ENCODE measurements at regions not wholly inside any gene's neighbourhood (a gene's known extent, or its start where the extent isn't known, plus 50 kb on each side); places are given as distances from the start of the nearest gene placed in this dataset.

DNA sequence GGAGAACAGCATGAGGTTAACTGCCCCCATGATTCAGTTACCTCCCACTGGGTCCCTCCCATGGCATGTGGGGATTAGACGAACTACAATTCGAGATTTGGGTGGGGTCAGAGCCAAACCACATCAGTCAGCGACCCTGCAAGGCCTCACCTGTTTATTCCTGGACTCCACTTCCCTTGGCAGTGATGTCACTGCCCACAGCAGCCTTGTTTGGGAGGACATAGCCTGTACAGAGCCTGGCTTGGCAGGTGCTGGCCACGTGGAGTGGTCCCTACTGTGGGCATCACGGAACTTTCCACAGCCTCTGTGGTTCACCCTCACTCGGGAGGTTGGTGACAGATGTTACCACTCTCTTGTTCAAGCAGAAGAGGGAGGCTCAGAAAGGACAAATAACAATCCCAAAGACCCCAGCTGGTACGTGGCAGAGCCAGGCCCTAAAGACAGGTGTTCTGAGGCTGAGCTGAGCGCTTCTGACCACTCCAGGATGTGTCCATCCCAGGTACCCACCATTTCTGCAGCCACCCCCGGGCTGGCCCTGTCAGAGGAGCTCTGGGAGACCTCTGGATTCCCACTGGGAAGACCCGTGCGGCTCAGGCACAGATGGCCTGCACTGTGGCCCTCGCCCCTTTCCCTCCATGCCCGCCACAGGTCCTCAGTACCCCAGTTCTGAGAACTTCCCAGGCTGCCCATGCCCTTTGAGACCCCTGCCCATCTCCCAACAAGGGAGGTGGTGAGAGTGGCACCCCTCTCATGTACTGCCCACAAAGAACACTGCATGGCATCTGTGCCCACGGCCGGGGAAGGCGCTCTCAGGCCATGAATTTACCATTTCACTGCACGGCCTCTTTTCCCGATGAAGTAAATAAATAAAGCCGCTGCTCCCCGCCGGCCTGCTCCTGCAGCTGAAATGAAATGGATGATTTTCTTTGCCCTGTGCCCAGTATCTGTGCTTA, 605.8 kb downstream of the TBC1D22A start:
- ChIA-PET CTCF (no interaction called here), POLR2A (no interaction called here)
- Histone ChIP-seq H3K27ac (ENCODE audit: low read length) (no peak overlapping the region), H3K36me3 (ENCODE audit: control insufficient read depth in 2 of 2, extremely low read depth in 1 of 2, insufficient read depth in 1 of 2, low read length in 1 of 2) (no peaks in the 10 kb centered on the region), H3K4me3 (ENCODE audit: control insufficient read depth in 1 of 2, extremely low read depth in 1 of 2, low read length in 1 of 2) (no peak overlapping the region), H3K4me1 (ENCODE audit: control insufficient read depth in 1 of 2, extremely low read depth in 1 of 2, insufficient read depth in 2 of 2, low read length in 2 of 2) (no peaks in the 10 kb centered on the region), H3K9me3 (no peaks in the 10 kb centered on the region), H3K27me3 (replicated peaks in 1 of 2; ENCODE audit: control insufficient read depth in 2 of 2, extremely low read depth in 1 of 2, insufficient read depth in 2 of 2, low read length in 1 of 2) (peaks cover 0 to 42% of the 10 kb centered on the region in 2 experiments)
- Mint-ChIP-seq H3K4me1 (no peaks in the 10 kb centered on the region), H3K9me3 (peaks cover 9 to 10% (median 9%) of the 10 kb centered on the region in 3 donors), H3K36me3 (no peaks in the 10 kb centered on the region), H3K27me3 (peaks cover 16 to 22% of the 10 kb centered on the region in 2 donors), H3K27ac (no peak overlapping the region), H3K4me3 (no peak overlapping the region)
- 76% methylated on average over 18 of the region's 21 CpGs for WGBS (ENCODE audit: insufficient coverage)
- peak in 1 of 35 experiments; percentile 14 for DNase-seq
- ATAC-seq (replicated peaks in 1 of 4): no peak

DNA sequence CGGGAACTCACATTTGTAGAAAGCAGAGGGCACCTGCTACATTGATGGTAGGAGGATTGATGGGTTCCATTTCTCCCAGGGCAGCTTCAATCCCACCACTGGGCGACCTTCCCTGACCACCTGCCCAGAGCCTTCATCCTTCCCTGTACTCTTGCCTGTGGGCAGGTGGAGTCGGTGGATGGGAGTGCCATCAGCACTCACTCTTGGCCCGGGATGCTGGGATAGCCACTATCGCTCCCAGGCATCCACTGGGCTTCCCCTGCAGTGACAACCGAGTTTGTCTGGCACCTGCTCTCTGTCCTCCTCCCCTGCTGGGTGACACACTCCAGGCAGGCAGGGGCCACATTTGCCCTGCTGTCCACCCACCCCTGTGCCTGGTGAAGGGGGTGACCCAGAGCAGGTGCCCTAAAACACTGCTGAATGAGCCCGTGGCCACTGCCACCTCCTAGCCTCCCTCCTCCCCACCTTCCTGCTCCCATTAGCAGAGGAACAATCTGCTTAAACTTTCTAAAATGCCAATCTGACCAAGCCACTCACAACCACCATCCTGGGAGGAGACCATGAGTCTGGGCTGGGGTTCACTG, 604.7 kb downstream of the TBC1D22A start:
- Histone ChIP-seq H3K4me1 (ENCODE audit: control insufficient read depth in 1 of 2, extremely low read depth in 1 of 2, insufficient read depth in 2 of 2, low read length in 2 of 2) (no peaks in the 10 kb centered on the region), H3K36me3 (ENCODE audit: control insufficient read depth in 2 of 2, extremely low read depth in 1 of 2, insufficient read depth in 1 of 2, low read length in 1 of 2) (no peaks in the 10 kb centered on the region), H3K27ac (ENCODE audit: low read length) (no peak overlapping the region), H3K4me3 (ENCODE audit: control insufficient read depth in 1 of 2, extremely low read depth in 1 of 2, low read length in 1 of 2) (no peak overlapping the region), H3K27me3 (replicated peaks in 1 of 2; ENCODE audit: control insufficient read depth in 2 of 2, extremely low read depth in 1 of 2, insufficient read depth in 2 of 2, low read length in 1 of 2) (peaks cover 0 to 39% of the 10 kb centered on the region in 2 experiments), H3K9me3 (no peaks in the 10 kb centered on the region)
- ATAC-seq (replicated peaks in 1 of 4): no peak
- ChIA-PET POLR2A (no interaction called here), CTCF (no interaction called here)
- Mint-ChIP-seq H3K4me1 (no peaks in the 10 kb centered on the region), H3K36me3 (no peaks in the 10 kb centered on the region), H3K4me3 (no peak overlapping the region), H3K27me3 (peaks cover 11 to 22% of the 10 kb centered on the region in 2 donors), H3K9me3 (peaks cover 9 to 15% (median 10%) of the 10 kb centered on the region in 3 donors), H3K27ac (no peak overlapping the region)
- peak in 1 of 35 experiments; percentile 13 for DNase-seq
- 63% methylated on average over 4 of the region's 7 CpGs for WGBS (ENCODE audit: insufficient coverage)

DNA sequence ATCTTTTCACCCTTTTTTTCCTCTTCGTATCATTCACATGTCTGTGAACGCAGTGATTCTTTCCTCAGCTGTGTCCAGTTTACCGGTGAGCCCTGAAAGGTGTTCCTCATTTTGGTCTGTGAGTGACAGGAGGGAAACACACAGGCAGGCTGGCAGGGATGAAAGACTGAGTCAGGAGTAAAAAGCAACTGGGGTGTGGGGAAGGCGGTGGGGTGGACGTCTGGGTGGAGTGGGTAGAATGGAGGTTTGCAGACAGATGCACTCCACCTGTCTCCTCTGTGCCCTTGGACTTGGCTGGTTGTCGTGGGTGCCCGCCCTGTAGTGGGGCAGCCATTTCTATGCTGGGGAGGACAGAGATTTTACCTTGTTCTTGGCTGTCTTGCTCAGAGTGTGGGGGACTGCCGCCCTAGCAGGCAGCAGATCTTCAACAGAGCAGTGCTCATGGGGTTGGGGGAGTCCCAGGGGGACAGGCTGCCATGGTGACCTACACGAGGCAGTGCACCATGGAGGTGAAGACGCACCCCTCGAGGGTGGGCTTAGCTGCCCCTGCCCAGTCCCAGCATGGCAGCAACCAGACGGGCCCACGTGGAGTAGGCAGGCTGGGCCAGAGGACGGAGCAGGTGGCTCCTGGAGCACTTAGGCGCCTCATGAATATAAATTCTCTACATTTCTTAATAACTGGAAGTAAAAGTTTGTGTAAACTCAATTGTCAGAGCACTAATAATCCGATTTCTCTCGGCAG, 603.7 kb downstream of the TBC1D22A start:
- H3K27me3 Mint-ChIP-seq: peaks cover 11 to 19% of the 10 kb centered on the region in 2 donors
- CTCF ChIA-PET: no interaction called here
- Histone ChIP-seq H3K4me1 (ENCODE audit: control insufficient read depth in 1 of 2, extremely low read depth in 1 of 2, insufficient read depth in 2 of 2, low read length in 2 of 2) (no peaks in the 10 kb centered on the region), H3K9me3 (no peaks in the 10 kb centered on the region), H3K4me3 (ENCODE audit: control insufficient read depth in 1 of 2, extremely low read depth in 1 of 2, low read length in 1 of 2) (no peak overlapping the region), H3K27ac (ENCODE audit: low read length) (no peak overlapping the region), H3K36me3 (ENCODE audit: control insufficient read depth in 2 of 2, extremely low read depth in 1 of 2, insufficient read depth in 1 of 2, low read length in 1 of 2) (no peaks in the 10 kb centered on the region), H3K27me3 (replicated peaks in 1 of 2; ENCODE audit: control insufficient read depth in 2 of 2, extremely low read depth in 1 of 2, insufficient read depth in 2 of 2, low read length in 1 of 2) (peaks cover 0 to 29% of the 10 kb centered on the region in 2 experiments)
- 53% methylated on average over 8 of the region's 17 CpGs for WGBS (ENCODE audit: insufficient coverage)
- H3K4me3 Mint-ChIP-seq: no peak overlapping the region
- ATAC-seq (replicated peaks in 1 of 4) (no peak), DNase-seq (peak in 1 of 35 experiments; percentile 14)
- H3K27ac Mint-ChIP-seq: no peak overlapping the region
- H3K9me3 Mint-ChIP-seq: peaks cover 9 to 21% (median 10%) of the 10 kb centered on the region in 3 donors
- no peaks in the 10 kb centered on the region for H3K4me1 Mint-ChIP-seq
- H3K36me3 Mint-ChIP-seq: no peaks in the 10 kb centered on the region
- POLR2A ChIA-PET: no interaction called here

DNA sequence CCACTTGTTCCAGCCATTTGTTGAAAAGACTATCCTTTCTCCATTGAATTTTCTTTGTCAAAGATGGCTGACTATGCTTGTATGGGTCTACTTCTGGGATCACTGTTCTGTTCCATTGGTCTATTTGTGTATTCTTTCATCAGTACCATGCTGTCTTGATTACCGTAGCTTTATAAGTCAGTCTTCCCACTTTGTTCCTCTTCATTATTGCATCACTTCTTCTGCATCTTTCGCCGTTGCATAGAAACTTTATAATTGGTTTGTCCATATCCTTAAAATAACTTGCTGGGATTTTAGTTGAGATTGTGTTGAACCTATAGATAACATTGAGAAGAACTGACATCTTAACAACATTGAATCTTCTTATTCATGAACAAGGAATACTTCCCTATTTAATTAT, 598.8 kb downstream of the TBC1D22A start:
- WGBS (ENCODE audit: insufficient coverage): no CpG with 5 or more reads among the region's 3 CpGs
- no peak overlapping the region for H3K27ac Mint-ChIP-seq
- Histone ChIP-seq H3K27me3 (replicated peaks in 1 of 2; ENCODE audit: control insufficient read depth in 2 of 2, extremely low read depth in 1 of 2, insufficient read depth in 2 of 2, low read length in 1 of 2) (peaks cover 0 to 8% of the 10 kb centered on the region in 2 experiments), H3K36me3 (ENCODE audit: control insufficient read depth in 2 of 2, extremely low read depth in 1 of 2, insufficient read depth in 1 of 2, low read length in 1 of 2) (no peaks in the 10 kb centered on the region), H3K4me1 (ENCODE audit: control insufficient read depth in 1 of 2, extremely low read depth in 1 of 2, insufficient read depth in 2 of 2, low read length in 2 of 2) (no peaks in the 10 kb centered on the region), H3K4me3 (ENCODE audit: control insufficient read depth in 1 of 2, extremely low read depth in 1 of 2, low read length in 1 of 2) (no peak overlapping the region), H3K9me3 (no peaks in the 10 kb centered on the region), H3K27ac (ENCODE audit: low read length) (no peak overlapping the region)
- no peak for ATAC-seq (replicated peaks in 1 of 4)
- no peak overlapping the region for H3K4me3 Mint-ChIP-seq
- H3K4me1 Mint-ChIP-seq: no peaks in the 10 kb centered on the region
- CTCF ChIA-PET: no interaction called here
- H3K36me3 Mint-ChIP-seq: no peaks in the 10 kb centered on the region
- H3K9me3 Mint-ChIP-seq: peaks cover 9 to 23% (median 10%) of the 10 kb centered on the region in 3 donors
- POLR2A ChIA-PET: no interaction called here
- peaks cover 2 to 21% of the 10 kb centered on the region in 2 donors for H3K27me3 Mint-ChIP-seq
- DNase-seq: no peak

DNA sequence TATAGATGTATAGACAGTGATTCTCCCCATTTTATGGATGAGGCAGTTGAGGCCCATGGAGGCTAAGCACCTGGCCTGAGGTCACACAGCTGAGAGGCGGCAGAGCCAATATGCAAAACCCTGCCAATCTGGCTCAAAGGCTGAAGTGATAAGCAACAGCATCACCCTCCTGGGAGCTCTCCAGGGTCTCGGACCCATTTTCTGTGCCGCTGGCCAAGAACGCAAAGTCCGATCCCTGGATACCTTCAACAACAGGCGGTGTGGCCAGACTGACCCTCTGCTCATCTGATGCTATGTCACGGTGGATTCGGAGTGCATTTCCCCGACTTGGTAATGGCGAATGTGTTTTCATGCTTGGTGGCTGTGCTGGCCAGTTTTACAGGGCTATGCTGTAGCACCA, 595.0 kb downstream of the TBC1D22A start:
- H3K27me3 Mint-ChIP-seq: peaks cover 2 to 20% of the 10 kb centered on the region in 2 donors
- H3K27ac Mint-ChIP-seq: no peak overlapping the region
- CTCF ChIA-PET: no interaction called here

DNA sequence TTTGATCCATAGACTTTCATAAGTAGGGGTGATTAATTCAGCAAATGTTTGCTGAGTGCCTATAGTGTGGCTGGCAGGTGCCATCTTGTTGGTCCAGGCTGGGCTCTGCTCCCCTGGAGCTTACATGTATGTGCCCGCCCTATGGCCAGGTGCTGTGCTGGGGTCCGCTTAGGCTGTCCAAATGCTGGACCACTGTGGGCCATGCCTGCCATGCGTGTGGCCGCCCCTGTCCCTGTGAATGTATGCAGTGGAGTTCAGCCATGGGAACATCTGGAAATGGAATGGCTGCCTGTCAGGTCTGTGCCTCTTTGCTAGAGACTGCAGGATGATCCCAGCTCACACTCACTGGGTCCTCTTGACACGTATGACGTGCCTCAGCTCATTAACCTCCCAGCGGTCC, 594.6 kb downstream of the TBC1D22A start:
- ATAC-seq (replicated peaks in 1 of 4) (no peak), DNase-seq (no peak)
- no peak overlapping the region for H3K4me3 ChIP-seq (ENCODE audit: control insufficient read depth in 1 of 2, extremely low read depth in 1 of 2, low read length in 1 of 2)
- WGBS (ENCODE audit: insufficient coverage): 82% methylated on average over 4 of the region's 7 CpGs
- H3K27me3 ChIP-seq (replicated peaks in 1 of 2; ENCODE audit: control insufficient read depth in 2 of 2, extremely low read depth in 1 of 2, insufficient read depth in 2 of 2, low read length in 1 of 2): peaks cover 0 to 28% of the 10 kb centered on the region in 2 experiments
- ChIA-PET CTCF (no interaction called here), POLR2A (no interaction called here)
- H3K4me3 Mint-ChIP-seq: no peak overlapping the region
- peaks cover 0 to 7% (median 0%) of the 10 kb centered on the region in 3 donors for H3K9me3 Mint-ChIP-seq
- no peaks in the 10 kb centered on the region for H3K9me3 ChIP-seq
- H3K4me1 Mint-ChIP-seq: no peaks in the 10 kb centered on the region
- H3K27me3 Mint-ChIP-seq: peaks cover 5 to 20% of the 10 kb centered on the region in 2 donors
- H3K27ac Mint-ChIP-seq: no peak overlapping the region
- H3K36me3 Mint-ChIP-seq: no peaks in the 10 kb centered on the region
- H3K27ac ChIP-seq (ENCODE audit: low read length): no peak overlapping the region
- H3K36me3 ChIP-seq (ENCODE audit: control insufficient read depth in 2 of 2, extremely low read depth in 1 of 2, insufficient read depth in 1 of 2, low read length in 1 of 2): no peaks in the 10 kb centered on the region
- no peaks in the 10 kb centered on the region for H3K4me1 ChIP-seq (ENCODE audit: control insufficient read depth in 1 of 2, extremely low read depth in 1 of 2, insufficient read depth in 2 of 2, low read length in 2 of 2)

More for the DNA sequence above, 595.0 kb downstream of the TBC1D22A start:
- Histone ChIP-seq H3K27me3 (replicated peaks in 1 of 2; ENCODE audit: control insufficient read depth in 2 of 2, extremely low read depth in 1 of 2, insufficient read depth in 2 of 2, low read length in 1 of 2) (peaks cover 0 to 24% of the 10 kb centered on the region in 2 experiments), H3K27ac (ENCODE audit: low read length) (no peak overlapping the region), H3K9me3 (no peaks in the 10 kb centered on the region), H3K36me3 (ENCODE audit: control insufficient read depth in 2 of 2, extremely low read depth in 1 of 2, insufficient read depth in 1 of 2, low read length in 1 of 2) (no peaks in the 10 kb centered on the region), H3K4me3 (ENCODE audit: control insufficient read depth in 1 of 2, extremely low read depth in 1 of 2, low read length in 1 of 2) (no peak overlapping the region), H3K4me1 (ENCODE audit: control insufficient read depth in 1 of 2, extremely low read depth in 1 of 2, insufficient read depth in 2 of 2, low read length in 2 of 2) (no peaks in the 10 kb centered on the region)
- ATAC-seq (replicated peaks in 1 of 4): no peak
- no peak overlapping the region for H3K4me3 Mint-ChIP-seq
- 96% methylated on average over 7 of the region's 10 CpGs for WGBS (ENCODE audit: insufficient coverage)
- no peaks in the 10 kb centered on the region for H3K36me3 Mint-ChIP-seq
- POLR2A ChIA-PET: no interaction called here
- no peaks in the 10 kb centered on the region for H3K4me1 Mint-ChIP-seq
- peaks cover 0 to 11% (median 0%) of the 10 kb centered on the region in 3 donors for H3K9me3 Mint-ChIP-seq
- DNase-seq: no peak

All from T-cell (primary cell).